ENCODE measurements at regions not wholly inside any gene's neighbourhood (a gene's known extent, or its start where the extent isn't known, plus 50 kb on each side); places are given as distances from the start of the nearest gene placed in this dataset.

DNA sequence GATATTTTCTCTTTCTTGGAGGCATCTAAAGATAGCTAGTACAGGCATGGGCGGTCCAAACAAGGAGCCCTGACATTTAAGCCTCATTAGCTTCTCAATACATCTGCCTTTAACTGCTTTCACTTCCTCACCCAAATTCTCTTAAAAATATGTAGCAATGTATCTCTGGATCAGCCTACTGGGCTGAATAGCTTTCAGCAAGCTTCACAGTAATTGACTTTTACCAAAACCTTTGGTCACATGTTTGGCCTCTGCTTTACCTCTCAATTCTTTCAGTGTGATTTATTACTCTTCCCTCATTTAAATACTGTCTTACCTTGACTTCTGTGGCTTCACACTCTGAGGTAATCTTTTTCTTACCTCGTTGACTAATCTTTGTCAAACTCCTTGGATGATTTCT is 1618.1 kb downstream of the GRIK2 start:
- Mint-ChIP-seq H3K9me3 (peaks cover 14% of the 10 kb centered on the region), H3K4me1 (ENCODE audit: low read depth) (no peaks in the 10 kb centered on the region), H3K27ac (no peak overlapping the region), H3K36me3 (ENCODE audit: low read depth) (no peaks in the 10 kb centered on the region), H3K27me3 (ENCODE audit: low read depth) (no peaks in the 10 kb centered on the region), H3K4me3 (no peak overlapping the region)

DNA sequence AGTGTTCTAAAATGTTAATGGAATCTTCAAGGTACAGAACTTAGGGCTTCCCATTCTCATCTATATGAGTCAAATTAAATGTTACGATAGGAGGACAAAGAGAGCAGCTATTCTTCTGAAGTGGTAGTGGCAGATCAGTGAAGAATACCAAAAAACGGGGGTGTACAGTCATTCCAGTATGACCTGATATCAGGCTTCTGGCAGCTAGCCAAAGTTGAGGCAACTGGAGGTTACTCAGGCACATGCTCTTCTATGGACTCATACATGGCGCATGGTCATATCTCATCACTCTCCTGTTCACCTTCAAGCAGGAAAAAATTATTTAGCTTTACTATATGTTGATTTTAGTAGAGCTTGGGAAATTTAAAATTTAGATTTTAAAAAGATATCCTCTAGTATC is 1608.8 kb downstream of the GRIK2 start:
- H3K27ac Mint-ChIP-seq, result no peak overlapping the region
- H3K27me3 Mint-ChIP-seq (ENCODE audit: low read depth), result no peaks in the 10 kb centered on the region
- no peaks in the 10 kb centered on the region for H3K4me1 Mint-ChIP-seq (ENCODE audit: low read depth)
- H3K36me3 Mint-ChIP-seq (ENCODE audit: low read depth), result no peaks in the 10 kb centered on the region
- no peak overlapping the region for H3K4me3 Mint-ChIP-seq
- peaks cover 20% of the 10 kb centered on the region for H3K9me3 Mint-ChIP-seq

DNA sequence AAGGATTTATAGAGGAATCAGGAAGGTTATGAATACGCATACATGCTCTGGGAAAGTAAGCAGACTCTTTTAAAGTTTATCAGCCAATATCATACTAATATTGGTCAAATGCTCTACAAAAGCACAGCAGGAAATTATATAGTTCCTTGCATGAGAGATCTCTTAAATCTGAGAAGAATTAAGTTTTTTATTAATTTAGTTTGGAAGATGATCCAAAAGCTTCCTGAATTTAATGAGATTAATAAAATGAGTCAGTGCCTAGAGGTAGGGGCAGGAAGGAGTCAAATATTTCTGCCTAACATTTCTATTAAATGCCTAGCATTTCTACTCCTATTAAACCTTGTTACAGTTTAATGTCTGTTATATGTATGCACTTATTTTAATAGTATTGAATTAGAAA is 1608.2 kb downstream of the GRIK2 start:
- Mint-ChIP-seq H3K4me1 (ENCODE audit: low read depth) (no peaks in the 10 kb centered on the region), H3K4me3 (no peak overlapping the region), H3K27me3 (ENCODE audit: low read depth) (no peaks in the 10 kb centered on the region), H3K36me3 (ENCODE audit: low read depth) (no peaks in the 10 kb centered on the region), H3K9me3 (peaks cover 20% of the 10 kb centered on the region), H3K27ac (no peak overlapping the region)

DNA sequence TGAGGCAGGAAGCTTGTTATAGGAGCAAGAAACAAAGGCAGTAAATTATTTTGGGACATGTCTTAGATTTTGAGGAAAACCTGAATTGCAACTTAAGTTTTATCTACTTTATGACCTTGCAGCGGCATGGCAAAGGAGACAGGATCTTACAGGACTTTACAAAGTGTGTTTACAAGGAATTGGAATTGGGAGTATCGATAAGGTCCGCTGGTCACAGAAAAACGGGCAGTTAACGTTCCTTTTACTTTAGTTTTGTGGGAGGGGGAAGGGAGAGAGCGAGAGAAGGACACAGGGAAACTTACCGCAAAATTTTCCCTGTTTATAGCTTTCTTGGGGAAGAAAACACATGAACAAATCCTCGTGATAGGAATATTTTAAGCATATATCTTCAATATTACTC is 1607.2 kb downstream of the GRIK2 start:
- no peaks in the 10 kb centered on the region for H3K27me3 Mint-ChIP-seq (ENCODE audit: low read depth)
- H3K27ac Mint-ChIP-seq, result no peak overlapping the region
- no peaks in the 10 kb centered on the region for H3K4me1 Mint-ChIP-seq (ENCODE audit: low read depth)
- no peak overlapping the region for H3K4me3 Mint-ChIP-seq
- peaks cover 16% of the 10 kb centered on the region for H3K9me3 Mint-ChIP-seq
- no peaks in the 10 kb centered on the region for H3K36me3 Mint-ChIP-seq (ENCODE audit: low read depth)

DNA sequence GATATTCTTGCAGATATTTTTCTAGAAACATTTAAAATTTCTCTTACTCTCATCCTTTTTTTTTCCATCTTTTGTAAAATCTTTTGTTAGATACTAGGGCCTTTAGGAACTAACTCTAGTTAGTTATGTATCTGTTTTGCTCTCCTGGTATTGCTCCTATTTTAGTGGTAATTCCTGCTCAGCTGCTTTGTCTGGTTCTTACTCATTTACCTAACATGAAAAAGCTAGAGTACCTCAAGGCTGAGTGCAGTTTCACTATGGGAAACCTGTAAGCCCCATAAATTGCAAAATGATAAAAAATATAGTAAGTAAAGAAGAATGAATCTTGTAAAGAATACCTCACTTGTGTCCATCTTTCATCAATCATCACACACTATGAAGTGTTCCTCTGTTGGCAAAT is 1602.0 kb downstream of the GRIK2 start:
- Mint-ChIP-seq H3K36me3 (ENCODE audit: low read depth) (no peaks in the 10 kb centered on the region), H3K4me3 (no peak overlapping the region), H3K9me3 (peaks cover 6% of the 10 kb centered on the region), H3K27ac (no peak overlapping the region), H3K27me3 (ENCODE audit: low read depth) (no peaks in the 10 kb centered on the region), H3K4me1 (ENCODE audit: low read depth) (no peaks in the 10 kb centered on the region)

DNA sequence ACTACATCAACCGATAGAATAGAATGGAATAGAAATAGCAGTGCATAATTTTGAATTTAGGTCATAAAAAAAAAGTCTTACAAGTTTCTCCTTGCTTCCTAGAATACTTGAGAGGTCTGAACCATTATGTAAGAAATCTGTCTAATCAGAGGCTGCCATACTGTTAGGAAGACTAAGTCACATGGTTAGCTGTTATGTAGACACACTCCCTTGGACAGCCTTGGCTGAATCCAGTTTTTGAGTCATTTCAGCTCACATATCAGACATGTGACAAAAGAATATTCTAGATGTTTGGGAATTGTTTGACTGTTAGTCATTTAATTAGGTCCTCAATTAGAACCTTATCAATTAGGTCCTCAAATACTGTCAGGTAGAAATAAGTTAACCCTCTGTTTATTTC is 1601.4 kb downstream of the GRIK2 start:
- Mint-ChIP-seq H3K27ac (no peak overlapping the region), H3K27me3 (ENCODE audit: low read depth) (no peaks in the 10 kb centered on the region), H3K36me3 (ENCODE audit: low read depth) (no peaks in the 10 kb centered on the region), H3K4me3 (no peak overlapping the region), H3K9me3 (peaks cover 3% of the 10 kb centered on the region), H3K4me1 (ENCODE audit: low read depth) (no peaks in the 10 kb centered on the region)

DNA sequence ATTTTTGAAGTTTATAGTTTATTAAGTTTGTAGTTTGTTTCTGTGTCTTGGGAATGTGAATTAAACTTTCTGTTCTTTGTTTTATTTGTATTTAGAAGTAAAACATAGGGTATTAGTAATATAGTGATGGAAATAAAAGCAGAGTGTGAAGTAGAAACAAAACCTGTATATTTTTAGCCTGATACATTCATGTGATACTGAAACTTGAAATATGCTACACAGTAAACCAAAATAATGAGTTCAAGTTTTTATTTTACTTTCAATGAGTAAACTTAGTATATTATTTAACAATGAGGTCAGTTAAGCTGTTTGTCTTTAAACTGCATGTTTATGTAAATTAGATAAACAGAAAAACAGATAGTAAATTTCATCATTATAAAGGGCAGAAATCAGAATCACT is 1592.6 kb downstream of the GRIK2 start:
- Mint-ChIP-seq H3K4me3 (no peak overlapping the region), H3K4me1 (ENCODE audit: low read depth) (no peaks in the 10 kb centered on the region), H3K9me3 (no peaks in the 10 kb centered on the region), H3K27me3 (ENCODE audit: low read depth) (no peaks in the 10 kb centered on the region), H3K36me3 (ENCODE audit: low read depth) (no peaks in the 10 kb centered on the region), H3K27ac (no peak overlapping the region)

DNA sequence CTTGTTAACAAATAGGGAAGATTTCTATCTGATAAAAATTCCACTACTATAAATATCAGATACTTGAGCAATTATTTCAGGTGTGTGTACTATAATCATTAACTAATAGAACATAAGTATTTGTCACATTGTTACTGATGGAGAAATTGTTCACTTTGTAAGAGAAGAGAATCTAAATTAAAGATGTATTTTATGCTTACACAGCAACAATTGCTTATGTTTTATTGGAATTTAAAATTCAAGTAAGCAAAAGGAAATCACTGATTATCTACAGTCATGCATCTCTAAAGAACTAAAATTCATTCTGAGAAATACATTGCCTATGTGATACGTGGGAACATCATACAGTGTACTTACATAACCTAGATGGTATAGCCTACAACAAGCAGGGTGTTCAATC is 1590.8 kb downstream of the GRIK2 start:
- Mint-ChIP-seq H3K27me3 (ENCODE audit: low read depth) (no peaks in the 10 kb centered on the region), H3K27ac (no peak overlapping the region)

DNA sequence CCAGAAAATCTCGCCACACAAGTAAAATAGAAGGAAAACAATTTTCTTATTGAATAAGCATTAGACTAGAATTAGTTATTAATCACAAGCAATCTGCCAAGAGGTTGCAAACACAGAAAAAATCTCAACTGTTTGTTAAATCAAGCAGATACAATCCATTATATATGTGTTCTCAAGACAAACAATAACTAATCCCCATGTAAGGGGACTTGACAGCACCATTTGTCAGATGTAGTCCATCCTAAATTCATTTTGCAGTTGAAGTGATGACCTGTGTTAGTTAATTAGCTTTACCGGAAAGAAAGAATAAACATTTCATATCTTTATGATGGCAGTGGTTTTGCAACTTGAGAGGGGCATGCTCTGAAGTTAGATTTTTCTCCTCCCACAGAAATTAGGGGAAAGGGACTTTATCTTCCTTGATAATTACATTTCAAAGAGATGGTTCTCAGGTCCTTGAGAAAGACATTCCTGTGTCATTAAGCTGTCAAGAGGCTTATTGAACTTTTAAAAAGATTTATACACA is 1588.0 kb downstream of the GRIK2 start:
- no peak overlapping the region for H3K4me3 Mint-ChIP-seq
- H3K4me1 Mint-ChIP-seq (ENCODE audit: low read depth), result no peaks in the 10 kb centered on the region
- H3K9me3 Mint-ChIP-seq, result peaks cover 6% of the 10 kb centered on the region
- H3K36me3 Mint-ChIP-seq (ENCODE audit: low read depth), result no peaks in the 10 kb centered on the region
- no peak overlapping the region for H3K27ac Mint-ChIP-seq
- H3K27me3 Mint-ChIP-seq (ENCODE audit: low read depth), result no peaks in the 10 kb centered on the region

More for the DNA sequence above, 1590.8 kb downstream of the GRIK2 start:
- Mint-ChIP-seq H3K9me3 (no peaks in the 10 kb centered on the region), H3K36me3 (ENCODE audit: low read depth) (no peaks in the 10 kb centered on the region), H3K4me1 (ENCODE audit: low read depth) (no peaks in the 10 kb centered on the region), H3K4me3 (no peak overlapping the region)

DNA sequence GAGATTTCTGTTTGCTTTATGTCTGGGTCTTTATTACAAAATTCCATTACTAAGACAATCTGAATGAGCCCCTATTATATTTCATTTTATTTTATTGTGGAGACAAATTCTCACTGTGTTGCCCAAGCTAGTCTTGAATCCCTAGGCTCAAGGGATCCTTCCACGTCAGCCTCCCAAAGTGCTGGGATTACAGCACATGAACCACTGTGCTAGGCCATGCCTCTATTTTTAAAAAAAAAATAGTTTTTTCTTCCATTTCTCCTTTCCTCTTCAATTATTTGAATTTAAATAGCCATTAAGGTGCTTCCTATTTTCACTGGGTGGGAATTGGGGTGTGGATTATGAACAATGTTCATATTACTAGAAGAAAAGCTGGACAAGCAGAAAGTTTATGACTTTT is 1587.4 kb downstream of the GRIK2 start:
- no peaks in the 10 kb centered on the region for H3K4me1 Mint-ChIP-seq (ENCODE audit: low read depth)
- no peak overlapping the region for H3K4me3 Mint-ChIP-seq
- no peaks in the 10 kb centered on the region for H3K27me3 Mint-ChIP-seq (ENCODE audit: low read depth)
- H3K36me3 Mint-ChIP-seq (ENCODE audit: low read depth), result no peaks in the 10 kb centered on the region
- H3K27ac Mint-ChIP-seq, result no peak overlapping the region
- peaks cover 6% of the 10 kb centered on the region for H3K9me3 Mint-ChIP-seq

DNA sequence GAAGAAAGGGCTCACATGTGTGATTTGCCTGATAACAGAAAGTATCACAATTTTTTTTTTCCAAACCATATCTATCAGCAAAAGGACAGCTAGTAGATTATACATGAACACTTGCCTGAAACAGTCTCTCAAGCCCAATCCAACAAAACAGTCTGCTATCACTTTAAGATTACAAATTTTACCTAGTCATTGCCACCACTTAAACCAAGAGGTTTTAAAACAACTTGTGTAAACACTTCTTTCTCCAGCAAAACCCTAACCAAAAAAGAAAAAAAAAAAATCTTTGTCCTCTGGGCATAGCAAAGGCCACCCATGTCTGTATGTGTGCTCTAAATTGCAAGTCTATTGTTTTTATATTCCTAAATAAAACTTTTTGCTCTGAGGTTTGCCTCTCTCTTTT is 1568.4 kb downstream of the GRIK2 start:
- Mint-ChIP-seq H3K4me1 (ENCODE audit: low read depth) (no peaks in the 10 kb centered on the region), H3K27me3 (ENCODE audit: low read depth) (no peaks in the 10 kb centered on the region), H3K4me3 (no peak overlapping the region), H3K9me3 (peaks cover 2% of the 10 kb centered on the region), H3K27ac (no peak overlapping the region), H3K36me3 (ENCODE audit: low read depth) (no peaks in the 10 kb centered on the region)

DNA sequence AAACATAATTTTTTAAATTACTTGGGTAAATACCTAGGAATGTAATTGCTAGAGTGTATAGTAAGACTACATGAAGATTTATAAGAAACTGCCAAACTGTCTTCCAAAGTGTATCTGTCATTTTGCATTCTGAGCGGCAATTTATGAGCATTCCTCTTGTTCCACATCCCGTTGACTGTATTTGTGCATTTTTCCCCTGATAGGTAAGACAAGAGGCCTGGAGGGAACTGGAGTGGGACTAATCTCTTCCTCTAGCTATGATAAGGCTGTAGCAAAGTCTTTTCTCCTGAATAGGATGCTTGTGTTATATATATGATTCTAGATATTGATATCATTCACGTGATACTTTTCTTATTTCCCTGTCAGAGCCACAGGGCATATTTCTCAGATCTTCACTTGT is 1557.5 kb downstream of the GRIK2 start:
- Mint-ChIP-seq H3K27ac (no peak overlapping the region), H3K9me3 (no peaks in the 10 kb centered on the region), H3K4me1 (ENCODE audit: low read depth) (no peaks in the 10 kb centered on the region), H3K4me3 (no peak overlapping the region), H3K36me3 (ENCODE audit: low read depth) (no peaks in the 10 kb centered on the region), H3K27me3 (ENCODE audit: low read depth) (no peaks in the 10 kb centered on the region)

DNA sequence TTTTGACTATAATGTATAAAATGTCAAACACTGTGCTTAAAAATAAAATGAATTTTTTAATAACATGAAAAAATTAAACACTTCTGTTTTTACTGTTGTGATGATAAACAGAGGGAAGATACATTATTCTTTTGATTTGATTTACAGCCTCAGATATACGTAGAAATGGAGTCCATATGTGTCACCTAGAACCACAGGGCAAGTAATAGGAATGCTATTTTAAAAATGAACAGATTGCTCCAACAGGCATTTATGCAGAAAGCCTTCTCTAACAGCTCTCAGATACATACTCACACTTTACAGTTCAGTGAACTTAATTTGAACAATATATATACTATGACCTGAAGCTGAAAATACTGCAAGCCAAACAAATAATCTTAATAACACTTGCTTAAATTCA is 1551.0 kb downstream of the GRIK2 start:
- Mint-ChIP-seq H3K36me3 (ENCODE audit: low read depth) (no peaks in the 10 kb centered on the region), H3K27me3 (ENCODE audit: low read depth) (no peaks in the 10 kb centered on the region), H3K27ac (no peak overlapping the region), H3K4me3 (no peak overlapping the region), H3K9me3 (no peaks in the 10 kb centered on the region), H3K4me1 (ENCODE audit: low read depth) (no peaks in the 10 kb centered on the region)

DNA sequence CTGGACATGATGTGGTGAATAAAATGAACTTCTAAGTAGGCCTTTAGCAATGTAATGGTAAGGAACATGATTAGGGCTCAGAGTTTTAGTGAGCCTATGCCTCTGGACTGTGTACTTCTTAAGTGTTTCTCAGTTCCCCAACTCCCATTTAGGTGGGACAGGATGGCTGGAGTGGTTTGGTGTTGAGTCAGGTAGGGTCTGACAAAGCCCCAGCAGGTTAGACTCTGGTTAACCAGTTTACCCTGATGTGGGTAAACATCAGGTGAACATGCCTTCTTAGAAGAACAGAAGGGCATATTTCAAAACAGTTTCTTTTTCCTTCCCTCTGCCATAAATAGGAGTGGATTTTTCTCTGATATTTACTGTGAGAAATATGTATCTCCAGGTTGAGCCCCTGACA is 1548.7 kb downstream of the GRIK2 start:
- Mint-ChIP-seq H3K27me3 (ENCODE audit: low read depth) (no peaks in the 10 kb centered on the region), H3K9me3 (no peaks in the 10 kb centered on the region), H3K4me1 (ENCODE audit: low read depth) (no peaks in the 10 kb centered on the region), H3K27ac (no peak overlapping the region), H3K36me3 (ENCODE audit: low read depth) (no peaks in the 10 kb centered on the region), H3K4me3 (no peak overlapping the region)

DNA sequence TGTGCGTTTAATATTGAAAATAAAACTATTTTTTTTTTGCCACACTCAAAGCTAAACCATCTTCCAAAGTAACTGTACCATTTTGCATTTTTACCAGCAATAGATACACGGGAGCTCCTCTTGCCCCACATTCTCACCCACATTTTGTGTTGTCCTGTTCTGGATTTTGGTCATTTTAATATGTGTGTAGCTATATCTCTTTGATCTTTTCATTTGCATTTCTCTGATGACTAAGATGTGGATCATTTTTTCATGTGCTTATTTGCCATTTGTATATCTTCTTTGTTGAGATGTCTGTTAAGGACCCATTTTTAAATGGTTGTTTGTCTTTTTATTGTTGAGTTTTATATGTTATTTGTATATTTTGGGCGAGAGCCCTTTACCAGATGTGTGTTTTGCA is 1543.5 kb downstream of the GRIK2 start:
- Mint-ChIP-seq H3K27ac (no peak overlapping the region), H3K4me1 (ENCODE audit: low read depth) (no peaks in the 10 kb centered on the region), H3K4me3 (no peak overlapping the region), H3K27me3 (ENCODE audit: low read depth) (no peaks in the 10 kb centered on the region), H3K36me3 (ENCODE audit: low read depth) (no peaks in the 10 kb centered on the region), H3K9me3 (no peaks in the 10 kb centered on the region)

DNA sequence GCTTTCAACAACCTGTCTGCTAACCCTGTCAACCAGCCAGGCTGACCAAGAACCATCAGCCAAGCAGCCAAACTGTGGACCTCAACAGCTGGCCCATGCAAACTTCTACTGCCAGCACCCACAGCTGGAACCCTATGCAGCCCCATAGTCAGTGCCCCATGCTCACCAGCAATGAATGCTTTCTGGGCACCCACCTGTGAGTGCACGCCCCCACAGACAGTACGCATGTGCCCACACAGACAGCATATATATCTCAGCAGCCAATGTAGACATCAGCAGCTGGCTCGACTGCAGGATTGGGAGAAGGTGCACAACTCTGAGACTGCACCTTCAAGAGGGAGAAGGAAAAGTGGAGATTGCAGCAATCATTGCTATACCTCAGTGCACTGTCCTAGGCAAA is 1534.6 kb downstream of the GRIK2 start:
- Mint-ChIP-seq H3K4me1 (ENCODE audit: low read depth) (no peaks in the 10 kb centered on the region), H3K27ac (no peak overlapping the region), H3K9me3 (no peaks in the 10 kb centered on the region), H3K36me3 (ENCODE audit: low read depth) (no peaks in the 10 kb centered on the region), H3K4me3 (no peak overlapping the region), H3K27me3 (ENCODE audit: low read depth) (no peaks in the 10 kb centered on the region)

All from T-helper 1 cell treated with Interleukin-12 subunit alpha and Interleukin-12 subunit beta and Interleukin-4 antibody, amounts not matched to agents 30 μg/mL and 1 μg/mL, for 36 hours (primary cell).